ENCODE measurements at regions not wholly inside any gene's neighbourhood (a gene's known extent, or its start where the extent isn't known, plus 50 kb on each side); places are given as distances from the start of the nearest gene placed in this dataset.

- no peak overlapping the region for H3K27ac Mint-ChIP-seq (ENCODE audit: unreplicated experiment)
- peaks cover 91% of the 10 kb centered on the region for H3K27me3 Mint-ChIP-seq (ENCODE audit: unreplicated experiment)
- BruUV-seq (replicated peaks) = no TSS peak
- TF ChIP-seq, protein P1, sequence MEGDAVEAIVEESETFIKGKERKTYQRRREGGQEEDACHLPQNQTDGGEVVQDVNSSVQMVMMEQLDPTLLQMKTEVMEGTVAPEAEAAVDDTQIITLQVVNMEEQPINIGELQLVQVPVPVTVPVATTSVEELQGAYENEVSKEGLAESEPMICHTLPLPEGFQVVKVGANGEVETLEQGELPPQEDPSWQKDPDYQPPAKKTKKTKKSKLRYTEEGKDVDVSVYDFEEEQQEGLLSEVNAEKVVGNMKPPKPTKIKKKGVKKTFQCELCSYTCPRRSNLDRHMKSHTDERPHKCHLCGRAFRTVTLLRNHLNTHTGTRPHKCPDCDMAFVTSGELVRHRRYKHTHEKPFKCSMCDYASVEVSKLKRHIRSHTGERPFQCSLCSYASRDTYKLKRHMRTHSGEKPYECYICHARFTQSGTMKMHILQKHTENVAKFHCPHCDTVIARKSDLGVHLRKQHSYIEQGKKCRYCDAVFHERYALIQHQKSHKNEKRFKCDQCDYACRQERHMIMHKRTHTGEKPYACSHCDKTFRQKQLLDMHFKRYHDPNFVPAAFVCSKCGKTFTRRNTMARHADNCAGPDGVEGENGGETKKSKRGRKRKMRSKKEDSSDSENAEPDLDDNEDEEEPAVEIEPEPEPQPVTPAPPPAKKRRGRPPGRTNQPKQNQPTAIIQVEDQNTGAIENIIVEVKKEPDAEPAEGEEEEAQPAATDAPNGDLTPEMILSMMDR (IDR thresholded peaks at IDR 0.05; ENCODE audit: unreplicated experiment) = no peak
- H3K4me3 Mint-ChIP-seq (ENCODE audit: low read depth, unreplicated experiment) = no peak overlapping the region
- H3K9me3 Mint-ChIP-seq (ENCODE audit: low read depth, unreplicated experiment) = no peaks in the 10 kb centered on the region
- no peak for DNase-seq
- no peaks in the 10 kb centered on the region for H3K4me1 Mint-ChIP-seq (ENCODE audit: low read depth, unreplicated experiment)
- no peaks in the 10 kb centered on the region for H3K36me3 Mint-ChIP-seq (ENCODE audit: insufficient read depth, unreplicated experiment)
- CTCF ChIA-PET = no interaction called here
- intact Hi-C loops (cut with micrococcal nuclease; ENCODE audit: unreplicated experiment) = no loop called here
These were observed 124.4 kb downstream of the FBXO15 start for GRCh38 chr18:74023220-74023619.

DNA sequence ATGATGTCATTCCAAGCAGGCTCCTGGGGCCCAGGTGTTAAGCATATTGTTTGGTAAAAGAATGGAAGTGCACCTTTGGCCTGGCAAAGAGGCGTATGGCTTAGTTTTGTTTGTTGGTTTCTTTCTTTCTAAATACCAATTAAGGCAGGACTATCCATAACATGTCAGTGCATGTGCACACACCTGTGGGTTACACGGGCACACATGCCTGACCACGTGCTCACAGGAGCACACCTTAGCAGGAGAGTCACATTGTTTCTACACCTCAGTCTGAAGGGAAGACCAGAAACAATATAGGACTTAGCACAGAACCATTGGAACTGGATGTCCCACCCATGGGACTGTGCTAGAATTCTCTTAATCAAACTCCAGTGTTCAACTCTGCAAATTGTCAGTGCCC, 127.8 kb downstream of the FBXO15 start:
- Mint-ChIP-seq H3K27me3 (ENCODE audit: unreplicated experiment) (peaks cover 100% of the 10 kb centered on the region), H3K9me3 (ENCODE audit: low read depth, unreplicated experiment) (no peaks in the 10 kb centered on the region), H3K4me1 (ENCODE audit: low read depth, unreplicated experiment) (no peaks in the 10 kb centered on the region), H3K4me3 (ENCODE audit: low read depth, unreplicated experiment) (no peak overlapping the region), H3K27ac (ENCODE audit: unreplicated experiment) (no peak overlapping the region), H3K36me3 (ENCODE audit: insufficient read depth, unreplicated experiment) (no peaks in the 10 kb centered on the region)
- intact Hi-C loops (cut with micrococcal nuclease; ENCODE audit: unreplicated experiment) = no loop called here
- CTCF ChIA-PET = no interaction called here
- TF ChIP-seq, protein P1 (IDR thresholded peaks at IDR 0.05; ENCODE audit: unreplicated experiment) = no peak
- no peak for DNase-seq
- BruUV-seq (replicated peaks) = no TSS peak

DNA sequence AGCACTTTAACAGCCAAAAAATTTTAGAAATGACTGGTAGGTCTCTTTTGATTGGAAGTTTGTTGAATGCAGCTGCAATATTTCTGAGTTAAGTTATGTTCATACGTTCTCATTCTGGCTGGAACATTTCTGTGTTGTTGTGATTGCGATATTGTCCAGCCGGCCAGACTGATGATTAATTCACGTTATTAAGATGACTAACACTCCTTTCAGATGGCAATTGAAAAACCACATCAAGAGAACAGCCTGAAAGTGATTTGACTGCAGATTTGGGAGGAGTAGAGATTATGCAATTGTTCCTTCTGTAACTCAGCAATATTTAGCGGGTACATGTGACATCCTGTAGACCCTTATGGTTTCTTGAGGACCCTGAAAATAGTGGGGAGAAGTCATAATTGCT, 133.7 kb downstream of the FBXO15 start:
- Mint-ChIP-seq H3K36me3 (ENCODE audit: insufficient read depth, unreplicated experiment) (no peaks in the 10 kb centered on the region), H3K4me3 (ENCODE audit: low read depth, unreplicated experiment) (no peak overlapping the region), H3K27ac (ENCODE audit: unreplicated experiment) (no peak overlapping the region), H3K4me1 (ENCODE audit: low read depth, unreplicated experiment) (no peaks in the 10 kb centered on the region), H3K9me3 (ENCODE audit: low read depth, unreplicated experiment) (no peaks in the 10 kb centered on the region), H3K27me3 (ENCODE audit: unreplicated experiment) (peaks cover 75% of the 10 kb centered on the region)
- intact Hi-C loops (cut with micrococcal nuclease; ENCODE audit: unreplicated experiment) = no loop called here
- BruUV-seq (replicated peaks) = no TSS peak
- CTCF ChIA-PET = no interaction called here
- DNase-seq = no peak
- TF ChIP-seq, protein P1 (IDR thresholded peaks at IDR 0.05; ENCODE audit: unreplicated experiment) = no peak

DNA sequence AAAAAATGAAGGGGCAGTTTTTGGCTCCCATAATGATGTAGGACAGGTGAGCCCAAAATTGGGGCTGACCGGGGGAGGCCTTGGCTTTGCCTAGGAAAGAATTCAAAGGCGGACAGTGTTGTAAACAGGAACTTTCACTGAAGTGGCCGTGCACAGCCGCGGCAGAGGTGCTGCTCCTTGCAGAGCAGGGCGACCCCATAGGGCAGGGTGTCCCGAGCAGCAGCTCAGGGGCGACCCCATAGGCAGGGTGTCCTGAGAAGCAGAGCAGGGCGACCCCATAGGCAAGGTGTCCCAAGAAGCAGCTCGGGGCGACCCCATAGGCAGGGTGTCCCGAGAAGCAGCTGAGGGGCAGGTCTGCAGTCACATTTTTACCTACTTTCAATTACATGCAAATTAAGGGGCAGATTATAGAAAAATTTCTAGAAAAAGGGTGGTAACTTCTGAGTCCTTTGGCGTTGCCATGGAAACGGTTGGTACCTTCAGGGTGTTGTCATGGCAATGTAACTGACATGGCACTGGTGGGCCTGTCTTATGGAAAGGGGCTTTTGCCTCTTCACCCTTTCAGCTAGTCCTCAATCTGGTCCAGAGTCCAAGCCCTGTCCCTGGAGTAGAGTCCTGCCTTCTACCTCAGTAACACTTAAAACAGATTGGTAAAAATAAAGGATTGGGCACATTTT, 134.5 kb downstream of the FBXO15 start:
- no peaks in the 10 kb centered on the region for H3K4me1 Mint-ChIP-seq (ENCODE audit: low read depth, unreplicated experiment)
- CTCF ChIA-PET = no interaction called here
- BruUV-seq (replicated peaks) = no TSS peak
- intact Hi-C loops (cut with micrococcal nuclease; ENCODE audit: unreplicated experiment) = no loop called here
- H3K27ac Mint-ChIP-seq (ENCODE audit: unreplicated experiment) = no peak overlapping the region
- TF ChIP-seq, protein P1 (IDR thresholded peaks at IDR 0.05; ENCODE audit: unreplicated experiment) = no peak
- H3K36me3 Mint-ChIP-seq (ENCODE audit: insufficient read depth, unreplicated experiment) = no peaks in the 10 kb centered on the region
- H3K9me3 Mint-ChIP-seq (ENCODE audit: low read depth, unreplicated experiment) = no peaks in the 10 kb centered on the region
- no peak for DNase-seq
- peaks cover 75% of the 10 kb centered on the region for H3K27me3 Mint-ChIP-seq (ENCODE audit: unreplicated experiment)
- no peak overlapping the region for H3K4me3 Mint-ChIP-seq (ENCODE audit: low read depth, unreplicated experiment)

All from Calu3 (cell line).